CD1c-positive myeloid dendritic cell (primary cell): ENCODE measurements at regions not wholly inside any gene's neighbourhood (a gene's known extent, or its start where the extent isn't known, plus 50 kb on each side); places are given as distances from the start of the nearest gene placed in this dataset.
"Not testable (repeated sequence)": the region's sequence is repeated elsewhere in the genome, so short reads cannot be mapped to it uniquely, and the experiment has no call there.

ENCODE experiments used
- DNase-seq: peaks from one replicate; pipeline ENCODE4 v3.0.0-alpha.2; 2016; ENCODE audit errors: extremely low spot score

DNA sequence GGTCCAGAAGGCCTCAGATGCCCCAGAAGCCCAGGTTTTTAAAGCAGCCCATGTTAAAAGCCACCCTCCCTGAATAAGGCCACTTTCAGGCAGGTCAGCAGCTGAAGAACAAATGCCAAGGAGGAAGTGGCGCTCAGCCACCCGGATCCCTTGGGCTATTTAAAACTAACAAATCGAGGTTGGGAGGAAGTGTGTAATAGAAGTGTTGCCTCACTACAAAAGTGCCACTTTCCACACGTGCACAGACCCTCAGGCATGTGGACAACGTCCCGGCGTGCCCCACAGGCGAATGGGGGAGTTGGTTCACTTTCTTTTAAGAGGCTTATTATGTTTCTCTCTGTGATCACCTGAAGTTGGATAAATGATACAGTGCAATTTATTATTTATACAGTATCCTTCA is 173.8 kb upstream of the SALL3 start:
- DNase-seq = no peak

DNA sequence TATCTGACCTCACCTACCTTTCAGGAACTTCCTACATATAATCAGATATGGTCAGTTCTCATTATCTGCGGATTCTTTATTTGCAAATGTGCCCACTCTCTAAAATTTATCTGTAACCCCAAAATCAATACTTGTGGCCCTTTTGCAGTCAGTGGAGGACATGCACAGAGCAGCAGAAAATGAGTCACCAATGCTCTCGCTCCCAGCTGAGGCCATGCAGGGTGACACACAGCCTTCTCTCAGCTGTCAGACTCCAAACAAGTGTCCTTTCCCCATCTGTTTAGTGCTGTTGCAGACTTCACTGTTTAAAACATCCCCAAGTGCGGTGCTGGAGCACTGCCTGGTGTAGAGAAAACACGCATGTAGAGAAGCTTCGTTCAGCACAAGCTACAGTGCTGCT is 171.9 kb upstream of the SALL3 start:
- no peak for DNase-seq

DNA sequence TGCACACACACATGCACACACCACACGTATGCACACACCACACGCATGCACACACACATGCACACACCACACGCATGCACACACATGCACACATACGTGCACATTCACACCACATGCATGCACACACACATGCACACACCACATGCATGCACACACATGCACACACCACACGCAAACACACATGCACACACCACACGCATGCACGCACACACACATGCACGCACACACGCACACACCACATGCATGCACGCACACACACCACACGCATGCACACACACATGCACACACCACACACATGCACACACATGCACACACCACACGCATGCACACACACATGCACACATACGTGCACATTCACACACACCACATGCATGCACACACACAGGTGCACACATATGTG is 169.8 kb upstream of the SALL3 start:
- DNase-seq = no peak

DNA sequence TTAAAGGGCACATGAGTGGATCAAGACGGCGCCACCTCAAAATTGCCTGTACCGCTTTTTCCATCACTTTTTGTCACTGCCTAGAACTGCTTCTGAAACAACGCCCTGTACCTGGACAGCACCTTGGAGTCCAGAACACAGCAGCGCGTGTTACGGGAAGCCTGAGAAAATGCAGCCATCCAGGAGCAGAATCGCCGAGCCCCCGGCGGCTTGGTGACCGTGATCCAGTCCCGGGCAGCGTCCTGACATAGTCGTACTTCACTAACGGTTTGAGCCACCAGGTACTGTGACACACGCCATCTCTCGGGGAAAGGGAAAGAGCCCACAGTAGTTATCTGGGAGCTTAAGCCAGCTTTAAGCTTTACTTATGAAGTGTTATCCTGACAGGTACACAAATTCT is 168.9 kb upstream of the SALL3 start:
- no peak for DNase-seq

DNA sequence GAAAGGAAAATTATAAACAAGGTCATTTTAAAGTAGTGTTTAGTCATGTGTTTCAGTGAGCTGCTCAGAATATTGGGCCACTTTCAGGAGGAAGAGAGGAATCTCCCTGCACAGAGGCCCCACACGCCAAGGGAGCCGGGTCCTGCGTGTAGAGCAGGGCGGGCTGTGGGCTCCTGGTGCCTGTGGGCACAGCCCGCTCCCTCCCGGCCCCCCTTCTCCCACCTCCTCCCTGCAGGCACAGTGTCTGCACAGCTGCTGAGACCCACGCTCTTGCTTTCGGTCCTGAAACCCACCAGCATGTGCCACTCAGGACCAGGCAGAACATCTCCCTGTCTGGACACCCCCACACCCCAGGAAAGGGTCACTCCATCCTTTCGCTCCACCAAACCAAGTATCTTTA is 167.6 kb upstream of the SALL3 start:
- DNase-seq = no peak

DNA sequence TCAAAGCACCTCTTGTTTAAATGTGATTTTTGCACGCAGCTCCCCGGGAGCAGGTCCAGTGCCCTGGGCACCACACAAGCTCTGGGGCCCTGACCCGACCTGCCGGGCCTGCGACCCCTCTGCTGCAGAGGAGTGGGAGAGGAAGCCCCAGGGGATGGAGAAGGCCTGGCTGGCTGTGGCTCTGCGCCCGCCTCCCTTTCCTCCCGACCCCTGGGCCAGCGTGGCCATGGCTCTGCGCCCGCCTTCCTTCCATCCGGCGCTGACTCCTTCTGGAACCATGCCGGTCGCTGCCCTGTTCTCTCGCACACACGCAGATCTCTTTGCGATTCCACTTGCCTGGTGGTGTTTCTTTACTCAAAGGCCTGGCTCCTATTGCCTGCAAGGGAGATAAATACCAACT is 166.5 kb upstream of the SALL3 start:
- no peak for DNase-seq

DNA sequence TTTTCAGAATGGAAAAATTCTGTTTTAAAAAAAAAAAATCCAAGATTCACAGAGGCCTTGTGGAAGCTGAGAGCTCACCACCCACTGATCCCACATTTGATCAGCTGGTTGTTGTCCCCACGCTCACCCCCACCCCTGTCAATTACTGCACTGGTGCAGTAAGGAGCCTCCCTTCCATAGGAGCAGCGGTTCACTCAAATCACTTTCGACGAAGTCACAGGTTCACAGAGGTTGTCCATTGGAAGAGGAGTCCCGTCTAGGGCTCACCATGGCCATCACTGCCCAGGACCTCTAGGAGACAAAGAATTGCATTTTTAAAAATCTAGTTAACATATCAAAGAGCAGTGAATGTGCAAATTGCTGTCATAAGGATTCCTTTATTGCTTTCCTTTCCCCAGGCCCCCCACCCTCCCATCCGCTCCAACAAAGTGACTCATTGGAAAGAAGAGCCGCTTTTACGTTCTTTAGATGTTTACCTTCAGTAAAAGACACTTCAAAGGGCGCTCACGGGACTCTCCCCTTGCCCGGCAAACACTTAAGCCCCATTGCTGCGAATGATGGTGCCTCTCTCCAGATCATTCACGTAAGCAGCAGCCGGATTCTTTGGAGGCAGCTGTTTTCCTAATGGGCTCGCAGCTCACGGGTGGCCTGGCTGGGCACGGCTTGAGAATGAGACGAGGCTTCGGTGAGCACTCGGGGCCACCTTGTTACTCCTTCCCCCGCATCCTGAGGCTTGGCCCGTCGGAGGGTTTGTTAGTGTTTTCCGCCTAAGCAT is 165.5 kb upstream of the SALL3 start:
- DNase-seq = no peak

DNA sequence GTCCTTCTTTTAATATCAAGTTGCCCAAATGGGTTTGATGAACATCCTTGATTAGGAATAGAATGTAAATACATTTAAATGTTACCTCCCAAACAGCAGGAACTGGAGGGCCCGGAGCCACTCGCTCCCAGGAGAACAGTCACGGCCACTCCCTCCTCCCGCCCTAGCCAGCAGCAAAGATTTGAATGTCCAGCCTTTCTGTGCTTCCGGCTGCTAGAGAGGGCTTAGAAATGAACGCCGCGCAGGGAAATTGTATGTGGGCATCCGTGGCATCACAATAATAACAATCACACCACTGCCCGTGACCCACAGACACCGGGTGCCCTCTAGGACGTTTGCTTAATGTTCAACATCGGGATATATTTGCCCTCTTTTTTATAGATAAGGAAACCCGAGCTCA is 164.9 kb upstream of the SALL3 start:
- DNase-seq = no peak

DNA sequence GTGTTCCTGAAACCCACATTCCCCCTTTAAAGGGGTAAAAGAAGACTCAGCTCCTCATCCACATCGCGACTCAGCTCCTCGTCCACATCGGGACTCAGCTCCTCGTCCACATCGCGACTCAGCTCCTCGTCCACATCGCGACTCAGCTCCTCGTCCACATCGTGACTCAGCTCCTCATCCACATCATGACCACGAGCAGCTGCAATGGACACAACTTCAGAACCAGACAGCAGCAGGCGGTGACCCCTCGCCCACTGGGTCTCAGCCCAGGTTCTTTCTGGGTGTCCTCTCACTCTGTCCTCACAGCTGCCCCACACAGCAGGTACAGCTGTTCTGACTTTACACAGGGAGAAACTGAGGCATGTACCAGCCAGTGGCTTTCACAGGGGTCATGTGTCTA is 163.5 kb upstream of the SALL3 start:
- no peak for DNase-seq

DNA sequence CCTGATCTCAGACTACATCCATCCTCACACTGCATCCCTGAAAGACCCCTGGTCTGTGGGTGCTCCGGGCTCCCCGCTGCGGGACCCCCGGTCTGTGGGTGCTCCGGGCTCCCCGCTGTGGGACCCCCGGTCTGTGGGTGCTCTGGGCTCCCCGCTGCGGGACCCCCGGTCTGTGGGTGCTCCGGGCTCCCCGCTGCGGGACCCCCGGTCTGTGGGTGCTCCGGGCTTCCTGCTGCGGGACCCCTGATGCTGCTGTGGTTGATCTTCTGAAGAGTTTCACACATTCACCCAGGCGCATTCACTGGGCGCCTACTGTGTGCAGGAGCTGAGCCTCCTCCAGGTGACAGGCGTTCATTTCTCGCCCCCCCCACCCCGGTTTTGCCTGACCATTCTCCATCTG is 162.7 kb upstream of the SALL3 start:
- DNase-seq = no peak

DNA sequence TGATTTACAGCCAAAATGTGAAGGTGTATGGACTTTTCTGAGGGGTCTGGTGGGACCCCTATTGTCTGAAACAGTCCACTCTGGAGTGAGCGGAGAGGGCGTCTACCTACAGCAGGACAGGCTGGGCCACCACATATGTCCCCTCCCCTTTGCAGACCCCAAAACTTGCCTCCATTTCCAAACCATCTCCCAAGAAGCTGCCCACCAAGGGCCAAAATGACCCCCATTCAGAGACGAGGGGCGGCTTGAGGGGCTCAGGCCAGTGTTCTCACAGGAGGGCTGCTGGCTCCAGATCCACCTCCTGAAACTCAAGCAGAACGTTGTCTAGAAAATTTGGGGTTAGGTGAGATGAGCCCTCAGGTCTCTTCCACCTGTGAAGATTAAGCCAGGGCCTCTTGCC is 161.1 kb upstream of the SALL3 start:
- no peak for DNase-seq

DNA sequence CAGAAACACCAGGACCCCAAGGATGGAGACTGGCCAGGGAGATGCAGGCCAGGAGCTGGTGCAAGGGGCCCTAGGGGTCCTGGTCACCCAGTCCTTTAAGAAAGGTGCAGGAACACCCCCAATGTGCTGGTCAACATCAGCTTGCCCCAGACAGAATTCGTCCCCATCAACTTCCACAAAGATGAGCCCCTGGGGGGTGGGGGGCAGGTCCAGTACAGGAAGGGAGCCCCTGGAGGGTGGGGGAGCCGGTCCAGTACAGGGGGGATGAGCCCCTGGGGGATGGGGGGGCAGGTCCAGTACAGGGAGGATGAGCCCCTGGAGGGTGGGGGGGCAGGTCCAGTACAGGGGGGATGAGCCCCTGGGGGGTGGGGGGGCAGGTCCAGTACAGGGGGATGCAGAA is 160.7 kb upstream of the SALL3 start:
- no peak for DNase-seq

DNA sequence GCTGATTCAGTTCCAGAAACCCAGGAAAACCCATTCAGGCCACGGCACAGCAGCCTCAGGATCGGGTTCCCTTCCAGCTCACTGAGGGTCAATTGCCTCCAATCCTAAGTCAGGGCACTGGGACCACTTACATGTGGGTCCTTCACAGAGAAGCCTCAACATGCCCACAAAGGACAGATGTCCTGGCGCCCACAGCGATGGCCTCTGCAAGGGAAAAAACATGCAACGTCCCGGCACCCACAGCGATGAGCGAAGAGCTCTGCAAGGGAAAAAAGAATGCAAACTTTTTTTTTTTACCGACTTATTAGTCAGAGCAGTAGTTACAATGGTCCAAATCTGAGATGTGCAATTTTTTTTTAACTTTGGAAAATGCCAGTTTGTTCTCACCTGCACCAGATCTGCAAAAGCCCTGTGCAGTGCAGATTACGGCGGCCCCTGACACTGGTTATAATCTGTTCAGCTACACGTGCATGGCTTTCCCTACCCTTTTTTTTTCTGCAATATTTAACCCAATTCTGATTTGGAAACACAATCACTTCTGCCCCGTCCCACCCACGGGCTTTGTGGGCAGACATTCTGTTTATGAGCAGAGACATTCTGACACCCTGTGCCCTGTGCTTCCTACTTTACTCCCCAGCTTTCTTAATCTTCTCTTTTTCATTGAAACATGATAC is 159.3 kb upstream of the SALL3 start:
- DNase-seq = no peak

DNA sequence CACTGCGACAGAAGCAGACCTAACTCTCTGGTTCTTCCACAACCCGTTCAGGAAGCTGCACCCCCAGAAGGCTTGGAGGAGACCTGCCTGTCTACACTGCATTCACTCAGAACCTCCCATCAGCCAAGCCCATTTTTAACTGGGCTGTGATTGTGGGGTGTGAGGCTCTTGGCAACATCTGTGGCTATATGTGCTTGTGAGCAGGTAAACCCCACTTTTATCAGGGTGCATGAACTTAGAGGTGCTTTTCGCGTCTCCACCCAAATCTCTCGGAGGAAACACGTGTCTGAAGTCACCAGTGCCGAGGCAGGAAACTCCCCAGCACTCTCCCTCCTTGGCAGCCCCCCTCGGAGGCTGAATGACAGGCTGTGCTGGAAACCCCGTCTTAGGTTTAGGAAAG is 158.2 kb upstream of the SALL3 start:
- DNase-seq = no peak

DNA sequence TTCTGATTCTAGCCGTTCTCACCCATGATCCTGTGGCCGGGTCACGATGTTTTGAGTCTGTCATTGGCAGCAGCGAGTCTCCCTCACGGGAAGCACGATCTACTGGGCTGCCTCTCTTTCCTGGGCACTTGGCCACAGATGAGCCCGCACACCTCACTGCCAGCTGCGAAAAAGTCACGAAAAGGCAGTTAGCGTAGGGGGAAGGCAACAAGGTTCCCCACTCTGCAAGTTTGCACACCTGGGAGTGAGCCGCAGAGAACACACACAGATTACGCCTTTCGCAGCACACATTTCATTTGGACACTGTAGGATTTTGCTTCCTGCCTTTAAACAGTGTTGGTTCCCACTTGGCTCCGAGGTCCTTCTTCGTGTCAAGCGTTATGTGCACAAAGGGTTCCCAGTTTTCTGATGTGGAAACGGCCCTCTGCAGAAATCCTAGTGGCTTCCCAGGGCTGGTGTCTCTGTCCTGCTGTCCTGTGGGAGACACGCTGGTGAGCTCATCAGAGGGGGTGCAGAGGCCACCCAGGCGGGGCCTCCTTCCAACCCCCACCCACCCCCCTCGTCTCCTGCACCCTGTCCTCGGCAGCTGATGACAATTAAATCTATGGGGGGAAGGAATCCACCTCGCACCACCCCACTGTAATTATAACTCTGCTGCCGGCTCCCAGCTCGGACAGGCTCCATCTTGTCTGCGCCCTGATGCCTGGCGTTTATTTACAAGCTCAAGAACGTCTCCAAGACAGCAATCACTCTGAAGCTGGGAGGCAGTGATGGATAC is 157.3 kb upstream of the SALL3 start:
- DNase-seq = no peak

DNA sequence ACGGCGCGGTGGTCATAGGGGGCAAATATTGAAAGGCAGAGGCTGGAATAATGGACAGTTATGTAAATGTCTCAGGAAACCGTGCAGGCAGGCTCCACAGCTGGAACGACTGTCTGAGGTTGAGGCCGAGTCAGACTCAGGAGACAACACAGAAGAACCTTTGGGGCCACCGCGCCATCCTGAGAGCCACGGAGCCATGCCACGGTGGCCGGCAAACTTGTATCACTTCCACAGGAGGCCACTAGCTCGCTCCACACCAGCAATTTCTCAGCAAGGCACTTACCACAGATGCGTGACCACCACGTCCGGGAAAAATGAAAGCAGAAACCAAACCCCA is 156.7 kb upstream of the SALL3 start:
- DNase-seq = no peak

DNA sequence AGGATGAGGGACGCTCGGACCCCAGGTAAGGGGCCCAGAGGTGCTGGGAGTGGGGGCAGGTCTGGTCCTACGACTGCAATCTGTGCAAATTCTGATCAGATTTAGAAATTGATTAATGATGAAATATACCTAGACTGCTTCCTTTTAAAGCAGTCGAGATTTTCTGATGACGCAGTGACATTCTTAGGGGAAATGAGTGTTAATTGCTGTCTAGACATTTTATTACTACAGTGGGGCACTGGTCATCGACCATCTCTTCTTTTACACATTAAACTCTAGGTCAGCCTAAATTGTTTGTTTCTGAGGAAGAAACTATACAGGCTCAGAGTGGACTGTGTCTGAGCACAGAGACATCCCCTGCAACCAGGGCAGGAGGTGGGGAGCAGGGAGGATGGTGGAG is 154.4 kb upstream of the SALL3 start:
- no peak for DNase-seq

DNA sequence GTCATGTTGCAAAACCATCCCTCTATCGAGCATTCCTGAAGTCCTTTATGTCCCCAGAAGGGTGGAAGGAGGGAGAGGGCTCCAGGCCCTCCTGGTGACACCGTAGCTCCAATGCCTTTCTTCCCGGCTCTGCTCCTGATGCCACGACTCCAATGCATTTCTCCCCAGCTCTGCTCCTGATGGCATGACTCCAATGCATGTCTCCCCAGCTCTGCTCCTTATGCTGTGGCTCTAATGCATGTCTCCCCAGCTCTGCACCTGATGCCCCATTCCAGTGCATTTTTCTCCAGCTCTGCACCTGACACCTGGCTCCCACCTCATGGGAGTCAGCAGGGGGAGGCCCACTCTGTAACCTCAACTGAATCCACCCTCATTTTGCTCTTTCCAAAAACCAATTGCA is 153.0 kb upstream of the SALL3 start:
- DNase-seq = no peak

DNA sequence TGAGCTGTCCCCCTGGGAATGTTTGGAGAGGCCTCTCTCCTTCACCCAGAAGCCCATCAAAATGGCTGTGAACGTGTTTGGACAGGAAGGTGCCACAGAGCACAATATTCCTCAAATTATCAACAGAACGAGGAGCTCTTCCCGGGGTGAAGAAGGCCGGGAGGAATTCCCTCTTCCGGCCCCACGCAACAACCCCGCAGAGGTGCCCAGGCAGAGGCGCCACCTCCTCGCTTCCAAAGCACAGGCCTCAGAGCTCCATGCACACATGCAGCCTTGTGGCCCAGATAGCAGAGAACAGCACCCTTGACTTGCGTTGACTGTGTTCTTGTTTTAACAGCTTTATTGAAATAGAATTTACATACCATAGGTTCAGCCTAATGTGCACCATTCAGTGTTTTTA is 152.5 kb upstream of the SALL3 start:
- DNase-seq = no peak

DNA sequence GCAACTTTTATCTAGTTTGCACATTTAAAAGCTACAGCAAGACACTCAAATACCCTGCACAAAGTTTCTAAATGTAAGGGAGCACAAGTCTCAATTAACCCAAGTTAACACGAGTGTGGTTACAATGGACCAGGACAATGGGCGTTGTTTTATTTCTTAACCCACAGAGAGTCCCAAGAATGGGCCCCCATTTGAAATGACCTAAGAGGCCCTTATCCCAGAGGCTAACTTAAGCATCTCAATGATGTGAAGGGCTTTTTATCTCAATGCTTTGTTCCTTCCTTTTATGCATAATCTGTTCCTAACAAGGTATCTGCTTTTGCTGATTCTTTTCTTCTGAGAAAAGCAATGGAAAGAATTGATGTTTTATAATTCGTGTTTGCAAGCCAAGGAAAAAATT is 151.5 kb upstream of the SALL3 start:
- DNase-seq = no peak

DNA sequence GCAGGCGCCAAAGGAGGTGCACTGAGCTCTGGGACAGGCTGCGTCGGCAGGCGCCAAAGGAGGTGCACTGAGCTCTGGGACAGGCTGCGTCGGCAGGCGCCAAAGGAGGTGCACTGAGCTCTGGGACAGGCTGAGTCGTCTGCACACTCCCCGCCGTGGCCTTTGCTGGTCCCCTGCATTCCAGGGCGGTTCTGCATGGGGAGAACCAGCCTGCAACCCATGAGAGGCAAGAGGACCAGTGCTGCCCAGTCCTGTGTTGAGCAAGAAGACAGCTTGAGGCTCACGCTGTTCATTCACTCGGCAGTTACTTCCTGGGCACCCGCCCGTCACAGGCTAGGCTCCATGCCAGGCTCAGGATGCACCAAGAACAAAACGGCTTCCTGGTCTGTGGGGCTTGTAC is 150.6 kb upstream of the SALL3 start:
- DNase-seq = not testable (repeated sequence)

DNA sequence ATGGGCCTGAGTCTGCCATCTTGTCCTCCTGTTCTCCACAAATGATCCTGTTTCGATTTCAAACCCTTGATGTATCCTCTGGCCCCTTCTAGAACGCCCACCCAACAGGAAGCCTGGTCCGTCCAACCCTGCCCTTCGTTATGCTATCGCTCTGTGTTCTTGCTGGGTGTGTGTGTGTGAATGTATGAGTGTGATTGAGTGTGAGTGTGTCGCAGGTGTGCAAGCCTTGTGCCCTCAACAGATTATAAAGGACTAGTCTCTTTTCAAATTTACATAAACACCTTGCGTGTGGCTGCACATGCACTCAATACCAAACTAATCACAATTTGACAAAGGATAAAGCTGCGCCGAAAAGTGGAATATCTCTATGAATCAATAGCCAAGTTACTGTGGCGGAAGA is 149.5 kb upstream of the SALL3 start:
- no peak for DNase-seq

DNA sequence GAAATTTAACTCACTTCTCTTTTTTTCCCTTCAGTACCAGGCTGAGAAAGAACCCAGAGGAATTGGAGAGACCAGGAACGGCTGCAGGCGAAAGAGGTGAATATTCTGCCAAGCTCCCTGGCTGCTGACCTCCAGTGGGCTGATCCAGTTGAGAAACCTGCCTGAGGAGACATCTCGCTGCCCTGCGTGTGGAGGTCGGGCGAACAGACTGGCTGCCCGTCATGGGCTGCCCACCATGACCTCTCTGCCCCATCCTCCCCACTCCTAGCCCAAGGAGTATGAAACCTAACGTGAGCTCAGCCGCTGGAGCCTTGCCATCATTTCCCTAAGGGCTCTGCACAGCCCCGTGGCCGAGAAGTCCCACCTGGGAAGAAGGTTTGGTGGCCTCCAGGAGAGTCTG is 148.8 kb upstream of the SALL3 start:
- no peak for DNase-seq
